KMS-11 (cell line): ENCODE measurements at regions not wholly inside any gene's neighbourhood (a gene's known extent, or its start where the extent isn't known, plus 50 kb on each side); places are given as distances from the start of the nearest gene placed in this dataset.
"Not testable (repeated sequence)": the region's sequence is repeated elsewhere in the genome, so short reads cannot be mapped to it uniquely, and the experiment has no call there.

Experiments used
- H2AFZ ChIP-seq: fragments of 200-600 bp; sonication (generic); 2 replicates; pipeline ENCODE4 v1.6.1; 2016; ENCODE audit warnings: antibody characterized with exemption, mixed run types, low read depth
- H3K27ac ChIP-seq: fragments of 200-600 bp; sonication (generic); 2 replicates; pipeline ENCODE4 v1.6.1; 2016; ENCODE audit warnings: mild to moderate bottlenecking, mixed run types
- H3K27me3 ChIP-seq: fragments of 200-600 bp; sonication (generic); 2 replicates; pipeline ENCODE4 v1.6.1; 2017; ENCODE audit warnings: mild to moderate bottlenecking, low read depth, mixed run types, moderate library complexity; ENCODE audit not compliant: insufficient read depth
- H3K36me3 ChIP-seq: fragments of 200-600 bp; sonication (generic); 2 replicates; pipeline ENCODE4 v1.6.1; 2017; ENCODE audit warnings: mild to moderate bottlenecking, mixed run types; ENCODE audit not compliant: insufficient read depth
- H3K4me1 ChIP-seq: fragments of 200-600 bp; sonication (generic); 2 replicates; pipeline ENCODE4 v1.6.1; 2016; ENCODE audit warnings: mild to moderate bottlenecking, low read depth, mixed run types; ENCODE audit not compliant: poor library complexity, severe bottlenecking
- H3K4me2 ChIP-seq: fragments of 200-600 bp; sonication (generic); 2 replicates; pipeline ENCODE4 v1.7.0; 2016; ENCODE audit warnings: mild to moderate bottlenecking, mixed run types
- H3K4me3 ChIP-seq: fragments of 200-600 bp; sonication (generic); IDR thresholded peaks from 2 replicates; pipeline ENCODE4 v1.6.1; 2017; ENCODE audit warnings: low read depth, low read length, mixed read lengths; ENCODE audit not compliant: insufficient read depth
- H3K79me2 ChIP-seq: fragments of 200-600 bp; sonication (generic); 2 replicates; pipeline ENCODE4 v1.6.1; 2016; ENCODE audit warnings: low read depth, mixed run types; ENCODE audit not compliant: insufficient read depth
- H3K9ac ChIP-seq: fragments of 200-600 bp; sonication (generic); 2 replicates; pipeline ENCODE4 v1.6.1; 2016; ENCODE audit warnings: mild to moderate bottlenecking, mixed run types
- H4K20me1 ChIP-seq: fragments of 200-600 bp; sonication (generic); 2 replicates; pipeline ENCODE4 v1.6.1; 2016; ENCODE audit warnings: mild to moderate bottlenecking, mixed run types; ENCODE audit not compliant: insufficient read depth
- TF ChIP-seq, protein P1 (sequence below): fragments of 200-600 bp; sonication (generic); conservative IDR thresholded peaks from 2 replicates; pipeline ENCODE4 v1.6.1; 2017; ENCODE audit warnings: low read depth, mild to moderate bottlenecking, antibody characterized with exemption, low read length, moderate library complexity, mixed read lengths

- H3K27me3 ChIP-seq, result no peaks in the 10 kb centered on the region; the same call in 1 of the 2 replicates
- H3K4me3 ChIP-seq, result no peak overlapping the region
- H3K9ac ChIP-seq, result no peak overlapping the region
- no peaks in the 10 kb centered on the region for H3K36me3 ChIP-seq
- no peak overlapping the region for H3K27ac ChIP-seq
- H2AFZ ChIP-seq, result no peak overlapping the region
- H4K20me1 ChIP-seq, result no peaks in the 10 kb centered on the region
- no peak overlapping the region for H3K4me2 ChIP-seq
- TF ChIP-seq, protein P1, sequence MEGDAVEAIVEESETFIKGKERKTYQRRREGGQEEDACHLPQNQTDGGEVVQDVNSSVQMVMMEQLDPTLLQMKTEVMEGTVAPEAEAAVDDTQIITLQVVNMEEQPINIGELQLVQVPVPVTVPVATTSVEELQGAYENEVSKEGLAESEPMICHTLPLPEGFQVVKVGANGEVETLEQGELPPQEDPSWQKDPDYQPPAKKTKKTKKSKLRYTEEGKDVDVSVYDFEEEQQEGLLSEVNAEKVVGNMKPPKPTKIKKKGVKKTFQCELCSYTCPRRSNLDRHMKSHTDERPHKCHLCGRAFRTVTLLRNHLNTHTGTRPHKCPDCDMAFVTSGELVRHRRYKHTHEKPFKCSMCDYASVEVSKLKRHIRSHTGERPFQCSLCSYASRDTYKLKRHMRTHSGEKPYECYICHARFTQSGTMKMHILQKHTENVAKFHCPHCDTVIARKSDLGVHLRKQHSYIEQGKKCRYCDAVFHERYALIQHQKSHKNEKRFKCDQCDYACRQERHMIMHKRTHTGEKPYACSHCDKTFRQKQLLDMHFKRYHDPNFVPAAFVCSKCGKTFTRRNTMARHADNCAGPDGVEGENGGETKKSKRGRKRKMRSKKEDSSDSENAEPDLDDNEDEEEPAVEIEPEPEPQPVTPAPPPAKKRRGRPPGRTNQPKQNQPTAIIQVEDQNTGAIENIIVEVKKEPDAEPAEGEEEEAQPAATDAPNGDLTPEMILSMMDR, result no peak
- H3K79me2 ChIP-seq, result no peaks in the 10 kb centered on the region
- no peaks in the 10 kb centered on the region for H3K4me1 ChIP-seq
These were observed 252.8 kb upstream of the FOXF1 start for GRCh38 chr16:86257546-86257945.

DNA sequence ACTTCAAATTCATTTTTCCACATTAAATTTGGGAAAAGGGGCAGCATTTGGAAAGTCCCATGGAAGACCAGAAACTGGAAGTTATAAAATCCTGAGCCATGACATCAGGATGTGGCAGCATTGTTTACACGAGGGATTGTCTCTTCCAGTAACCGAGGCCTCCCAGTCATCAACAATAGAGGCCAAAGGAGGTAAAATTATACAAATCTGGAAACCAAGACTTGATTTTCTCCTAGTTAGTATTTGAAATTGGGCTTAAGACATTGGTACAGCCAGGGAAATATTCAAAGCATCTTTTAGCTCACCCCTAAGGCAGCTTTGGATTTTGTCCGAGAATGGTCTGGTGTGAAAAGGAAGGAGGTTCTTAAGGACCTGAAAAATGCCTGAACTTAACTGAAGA lies 251.6 kb upstream of the FOXF1 start:
- Histone ChIP-seq H3K4me2 (no peak overlapping the region), H3K27me3 (no peaks in the 10 kb centered on the region; the same call in 1 of the 2 replicates), H3K4me1 (no peaks in the 10 kb centered on the region), H3K79me2 (no peaks in the 10 kb centered on the region), H4K20me1 (no peaks in the 10 kb centered on the region), H3K9ac (no peak overlapping the region), H2AFZ (no peak overlapping the region), H3K36me3 (no peaks in the 10 kb centered on the region), H3K27ac (no peak overlapping the region), H3K4me3 (no peak overlapping the region)
- TF ChIP-seq, protein P1, result no peak

GRCh38 chr16:86259499-86259898 lies 250.8 kb upstream of the FOXF1 start:
- TF ChIP-seq, protein P1, result no peak
- no peak overlapping the region for H3K4me2 ChIP-seq
- H3K4me3 ChIP-seq, result no peak overlapping the region
- no peak overlapping the region for H3K27ac ChIP-seq
- no peaks in the 10 kb centered on the region for H3K4me1 ChIP-seq
- H3K27me3 ChIP-seq, result no peaks in the 10 kb centered on the region; the same call in 1 of the 2 replicates
- H4K20me1 ChIP-seq, result no peaks in the 10 kb centered on the region
- no peaks in the 10 kb centered on the region for H3K36me3 ChIP-seq
- H3K79me2 ChIP-seq, result no peaks in the 10 kb centered on the region
- no peak overlapping the region for H2AFZ ChIP-seq
- no peak overlapping the region for H3K9ac ChIP-seq

GRCh38 chr16:86261379-86261778 lies 248.9 kb upstream of the FOXF1 start:
- Histone ChIP-seq H3K79me2 (no peaks in the 10 kb centered on the region), H3K9ac (no peak overlapping the region), H3K27ac (no peak overlapping the region), H3K4me1 (no peaks in the 10 kb centered on the region), H2AFZ (no peak overlapping the region), H3K27me3 (no peaks in the 10 kb centered on the region; the same call in 1 of the 2 replicates), H3K36me3 (no peaks in the 10 kb centered on the region), H4K20me1 (no peaks in the 10 kb centered on the region), H3K4me2 (no peak overlapping the region), H3K4me3 (no peak overlapping the region)
- TF ChIP-seq, protein P1, result no peak

DNA sequence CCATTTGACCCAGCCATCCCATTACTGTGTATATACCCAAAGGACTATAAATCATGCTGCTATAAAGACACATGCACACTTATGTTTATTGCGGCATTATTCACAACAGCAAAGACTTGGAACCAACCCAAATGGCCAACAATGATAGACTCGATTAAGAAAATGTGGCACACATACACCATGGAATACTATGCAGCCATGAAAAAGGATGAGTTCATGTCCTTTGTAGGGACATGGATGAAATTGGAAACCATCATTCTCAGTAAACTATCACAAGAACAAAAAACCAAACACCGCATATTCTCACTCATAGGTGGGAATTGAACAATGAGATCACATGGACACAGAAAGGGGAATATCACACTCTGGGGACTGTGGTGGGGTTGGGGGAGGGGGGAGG lies 242.7 kb upstream of the FOXF1 start:
- H3K36me3 ChIP-seq, H2AFZ ChIP-seq, H3K27me3 ChIP-seq: not testable (repeated sequence)

More for the DNA sequence above, 242.7 kb upstream of the FOXF1 start:
- not testable (repeated sequence) for H3K9ac ChIP-seq, H3K27ac ChIP-seq, H4K20me1 ChIP-seq, H3K79me2 ChIP-seq, H3K4me3 ChIP-seq, H3K4me2 ChIP-seq, H3K4me1 ChIP-seq
